Kidney (tissue), 13 donors: ENCODE measurements at regions not wholly inside any gene's neighbourhood (a gene's known extent, or its start where the extent isn't known, plus 50 kb on each side); places are given as distances from the start of the nearest gene placed in this dataset.
"Not testable (repeated sequence)": the region's sequence is repeated elsewhere in the genome, so short reads cannot be mapped to it uniquely, and the experiment has no call there.

Source experiments
- DNase-seq, 5 donors: peaks; one replicate each; pipeline ENCODE4 v3.0.0-alpha.2; 2013 to 2020
- FAIRE-seq: peaks from 2 replicates; lab custom pipeline; 2012; peaks lifted over from hg19 to GRCh38; lab: Jason Lieb, UNC
- H3K27ac ChIP-seq, 2 donors: one replicate each; pipeline ENCODE4 v1.7.0; 2013; ENCODE audit warnings: low read depth in 2 of 2, low read length in 2 of 2, inconsistent platforms in 1 of 2
- H3K27me3 ChIP-seq: one replicate; pipeline ENCODE4 v1.7.1; 2013; ENCODE audit warnings: low read length, inconsistent platforms; ENCODE audit not compliant: control insufficient read depth, insufficient read depth
- H3K36me3 ChIP-seq, 3 donors: one replicate each; pipeline versions ENCODE4 v1.7.0 to v1.7.1; 2013; ENCODE audit warnings: low read length in 3 of 3, control low read depth in 1 of 3, inconsistent platforms in 1 of 3; ENCODE audit not compliant: insufficient read depth in 3 of 3, control insufficient read depth in 2 of 3
- H3K4me1 ChIP-seq, 3 donors: one replicate each; pipeline versions ENCODE4 v1.7.0 to v1.7.1; 2013; ENCODE audit warnings: low read length in 3 of 3, inconsistent platforms in 1 of 3, low read depth in 1 of 3; ENCODE audit not compliant: control insufficient read depth in 2 of 3, insufficient read depth in 2 of 3
- H3K4me3 ChIP-seq, 3 donors: one replicate each; pipeline versions ENCODE4 v1.7.0 to v1.8.1; 2013; ENCODE audit warnings: low read length in 3 of 3, control low read depth in 1 of 3, inconsistent platforms in 1 of 3
- H3K9ac ChIP-seq, 3 donors: one replicate each; pipeline versions ENCODE4 v1.7.0 to v1.7.1; 2013; ENCODE audit warnings: low read length in 3 of 3, control low read depth in 1 of 3, inconsistent platforms in 1 of 3
- H3K9me3 ChIP-seq, 3 donors: one replicate each; pipeline versions ENCODE4 v1.7.0 to v1.7.1; 2013; ENCODE audit warnings: low read length in 3 of 3, control low read depth in 1 of 3, inconsistent platforms in 1 of 3; ENCODE audit not compliant: control insufficient read depth in 2 of 3, insufficient read depth in 1 of 3
- intact Hi-C: fragments of 100-400 bp; cut with DNase I; formaldehyde crosslinking; loops from one replicate; pipeline ENCODE4 v1.11.1; 2022
- TF ChIP-seq, protein P1 (sequence below): IDR thresholded peaks from 3 replicates; pipeline ENCODE4 v1.5.1; 2012; ENCODE audit warnings: mild to moderate bottlenecking, moderate library complexity, borderline replicate concordance; ENCODE audit not compliant: insufficient read depth; ENCODE audit errors: extremely low read depth
- donor health status: control.
- donor health status: control.
- donor health status: control.
- donor health status: control.
- donor health status: control.
- donor health status: DM: yes; HTN: yes; CAD: no.
- donor health status: Normal renal cell carcinoma (clear cell type).

DNA sequence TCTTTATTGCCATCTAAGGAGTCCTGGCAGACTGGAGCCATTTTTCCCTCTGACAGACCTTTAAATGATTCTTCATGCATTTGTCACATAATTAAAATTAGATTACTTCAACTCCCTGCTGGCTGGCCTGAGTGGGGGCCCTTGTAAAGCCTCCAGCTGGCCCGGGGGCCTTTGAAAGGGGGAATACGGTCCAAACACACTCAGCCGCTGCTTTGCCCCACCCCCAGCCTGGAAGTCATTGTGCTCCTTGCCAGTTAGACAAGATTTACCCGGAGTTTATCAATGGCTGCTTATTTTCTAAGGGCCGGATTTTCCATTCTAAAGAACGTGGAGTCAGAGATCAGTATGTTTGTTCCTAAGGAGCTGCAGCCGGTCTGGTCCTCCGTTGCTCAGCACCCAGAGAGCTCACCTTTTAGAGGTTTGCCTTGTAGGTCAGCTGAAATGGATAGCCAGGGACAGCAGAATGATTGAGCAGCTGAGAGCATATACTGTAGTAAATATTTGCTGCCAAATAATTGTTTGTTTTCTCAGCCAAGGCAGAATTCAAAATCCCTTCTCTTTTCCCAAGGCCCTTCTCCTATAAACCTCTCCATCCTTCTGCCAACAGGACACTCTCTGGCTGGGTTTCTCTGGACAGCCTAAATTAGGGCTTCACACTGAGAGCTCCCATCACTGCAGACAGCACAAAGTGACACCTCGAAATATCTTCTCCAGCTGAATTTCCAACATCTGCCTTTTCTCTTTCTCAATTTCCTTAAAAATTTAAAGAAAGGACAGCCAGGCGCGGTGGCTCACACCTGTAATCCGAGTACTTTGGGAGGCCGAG lies 68.4 kb upstream of the RBM24 start:
- H3K9ac ChIP-seq = no peak overlapping the region
- H3K9me3 ChIP-seq = no peaks in the 10 kb centered on the region
- H3K36me3 ChIP-seq = no peaks in the 10 kb centered on the region
- intact Hi-C loops = no loop called here
- H3K4me1 ChIP-seq = no peaks in the 10 kb centered on the region
- H3K27me3 ChIP-seq = no peaks in the 10 kb centered on the region
- no peak for FAIRE-seq
- peak in 4 of 5 donors; percentile 34 to 71 (median 52) for DNase-seq
- TF ChIP-seq, protein P1, sequence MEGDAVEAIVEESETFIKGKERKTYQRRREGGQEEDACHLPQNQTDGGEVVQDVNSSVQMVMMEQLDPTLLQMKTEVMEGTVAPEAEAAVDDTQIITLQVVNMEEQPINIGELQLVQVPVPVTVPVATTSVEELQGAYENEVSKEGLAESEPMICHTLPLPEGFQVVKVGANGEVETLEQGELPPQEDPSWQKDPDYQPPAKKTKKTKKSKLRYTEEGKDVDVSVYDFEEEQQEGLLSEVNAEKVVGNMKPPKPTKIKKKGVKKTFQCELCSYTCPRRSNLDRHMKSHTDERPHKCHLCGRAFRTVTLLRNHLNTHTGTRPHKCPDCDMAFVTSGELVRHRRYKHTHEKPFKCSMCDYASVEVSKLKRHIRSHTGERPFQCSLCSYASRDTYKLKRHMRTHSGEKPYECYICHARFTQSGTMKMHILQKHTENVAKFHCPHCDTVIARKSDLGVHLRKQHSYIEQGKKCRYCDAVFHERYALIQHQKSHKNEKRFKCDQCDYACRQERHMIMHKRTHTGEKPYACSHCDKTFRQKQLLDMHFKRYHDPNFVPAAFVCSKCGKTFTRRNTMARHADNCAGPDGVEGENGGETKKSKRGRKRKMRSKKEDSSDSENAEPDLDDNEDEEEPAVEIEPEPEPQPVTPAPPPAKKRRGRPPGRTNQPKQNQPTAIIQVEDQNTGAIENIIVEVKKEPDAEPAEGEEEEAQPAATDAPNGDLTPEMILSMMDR = no peak
- H3K4me3 ChIP-seq = no peak overlapping the region
- H3K27ac ChIP-seq = no peak overlapping the region

DNA sequence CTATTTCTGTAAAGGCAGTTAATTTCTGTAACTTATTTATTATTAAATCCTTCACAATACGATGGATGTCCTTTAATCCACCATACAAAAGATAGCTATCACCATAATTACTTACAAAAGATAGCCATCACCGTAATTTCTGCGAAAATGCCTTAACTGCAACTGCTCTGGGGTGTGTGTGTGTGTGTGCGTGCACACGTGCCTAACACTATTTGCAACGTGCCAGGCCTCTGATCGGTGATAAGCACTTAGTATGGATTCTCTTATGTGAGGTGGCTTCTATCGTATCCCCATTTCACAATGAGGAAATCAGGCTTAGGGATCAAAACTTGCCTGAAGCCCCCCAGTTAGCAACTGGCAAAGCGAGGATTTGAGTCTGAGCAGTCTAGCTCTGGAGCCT lies 67.1 kb upstream of the RBM24 start:
- Histone ChIP-seq H3K9me3 (no peaks in the 10 kb centered on the region), H3K27me3 (no peaks in the 10 kb centered on the region), H3K27ac (no peak overlapping the region), H3K36me3 (no peaks in the 10 kb centered on the region), H3K9ac (no peak overlapping the region), H3K4me1 (no peaks in the 10 kb centered on the region), H3K4me3 (no peak overlapping the region)
- FAIRE-seq = no peak
- TF ChIP-seq, protein P1 = no peak
- DNase-seq = no peak
- intact Hi-C loops = no loop called here

DNA sequence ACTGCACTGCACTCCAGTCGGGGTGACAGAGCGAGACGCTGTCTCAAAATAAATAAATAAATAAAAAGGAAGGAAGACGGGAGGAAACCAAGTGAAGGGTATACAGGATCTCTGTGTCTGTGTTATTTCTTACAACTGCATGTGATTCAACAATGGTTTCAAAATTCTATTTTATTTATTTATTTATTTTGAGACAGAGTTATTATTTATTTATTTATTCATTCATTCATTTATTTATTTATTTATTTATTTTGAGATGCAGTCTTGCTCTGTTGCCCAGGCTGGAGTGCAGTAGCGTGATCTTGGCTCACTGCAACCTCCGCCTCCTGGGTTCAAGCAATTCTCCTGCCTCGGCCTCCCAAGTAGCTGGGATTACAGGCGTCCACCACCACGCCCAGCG lies 64.2 kb upstream of the RBM24 start:
- H3K9me3 ChIP-seq, DNase-seq, FAIRE-seq, intact Hi-C loops, H3K4me1 ChIP-seq, H3K27ac ChIP-seq, H3K36me3 ChIP-seq, H3K27me3 ChIP-seq, H3K9ac ChIP-seq, H3K4me3 ChIP-seq: not testable (repeated sequence)

DNA sequence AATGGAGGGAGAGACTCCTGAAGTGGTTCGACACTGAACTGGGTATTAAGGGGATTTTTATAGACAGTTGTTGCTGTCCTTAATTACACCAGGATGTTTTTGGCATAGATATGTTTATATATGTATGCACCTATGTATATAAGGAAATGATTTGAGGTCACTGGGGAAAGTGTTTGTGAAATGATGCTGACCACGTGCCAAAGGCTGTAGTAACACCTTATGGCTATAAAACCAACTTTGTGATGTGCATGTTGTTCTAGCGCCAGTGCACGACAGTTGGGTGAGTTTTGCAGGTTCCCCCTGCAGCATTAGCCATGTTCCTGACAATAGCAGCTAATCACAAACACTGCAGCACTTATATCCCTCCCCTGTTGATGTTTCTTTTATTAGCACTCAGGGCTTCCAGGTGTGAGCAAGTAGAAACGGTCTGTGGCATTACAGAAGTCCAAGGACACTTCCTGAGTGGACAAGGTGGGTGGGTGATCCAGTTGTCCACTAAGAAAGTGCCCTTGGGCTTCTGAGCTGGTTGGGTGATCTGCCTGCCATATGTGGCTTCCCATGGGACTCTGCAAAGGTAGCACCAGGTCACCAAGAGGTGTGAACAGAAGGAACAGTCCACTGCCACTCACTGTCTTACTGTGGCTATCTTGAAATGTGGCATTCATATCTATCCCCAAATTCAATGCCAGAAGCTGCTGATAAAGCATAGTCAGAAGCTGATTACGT lies 63.0 kb upstream of the RBM24 start:
- no peaks in the 10 kb centered on the region for H3K4me1 ChIP-seq
- no peak overlapping the region for H3K9ac ChIP-seq
- H3K4me3 ChIP-seq = no peak overlapping the region
- no peaks in the 10 kb centered on the region for H3K36me3 ChIP-seq
- no peak for DNase-seq
- H3K27ac ChIP-seq = no peak overlapping the region
- intact Hi-C loops = no loop called here
- no peaks in the 10 kb centered on the region for H3K9me3 ChIP-seq
- TF ChIP-seq, protein P1 = no peak
- no peak for FAIRE-seq
- no peaks in the 10 kb centered on the region for H3K27me3 ChIP-seq
